ENCODE measurements at regions not wholly inside any gene's neighbourhood (a gene's known extent, or its start where the extent isn't known, plus 50 kb on each side); places are given as distances from the start of the nearest gene placed in this dataset.

DNA sequence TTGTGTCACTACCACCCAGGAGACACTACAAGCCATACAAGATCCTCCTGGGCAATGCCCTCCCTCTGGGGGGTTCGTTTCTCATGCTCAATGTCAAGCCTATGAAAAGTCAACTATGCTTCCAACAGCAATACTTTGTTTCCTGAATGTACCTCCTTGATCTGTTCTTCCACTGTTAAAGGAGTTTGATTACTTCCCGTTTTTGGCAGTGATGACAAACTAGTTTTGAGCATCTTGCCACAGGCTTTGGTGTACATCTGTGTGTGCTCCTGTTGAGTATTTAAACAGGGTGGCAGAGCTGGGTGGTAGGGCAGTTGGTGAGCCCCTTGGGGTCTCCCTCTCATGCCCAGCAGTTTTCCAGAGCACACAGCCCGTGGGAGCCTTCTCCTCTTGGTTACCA is 81.4 kb downstream of the IL12A start:
- Histone ChIP-seq H3K4me3 (ENCODE audit: low read depth, low read length) (no peak overlapping the region), H3K36me3 (ENCODE audit: control insufficient read depth, insufficient read depth, low read length) (no peaks in the 10 kb centered on the region), H3K27me3 (ENCODE audit: control insufficient read depth, insufficient read depth, low read length) (no peaks in the 10 kb centered on the region)
- no peak for DNase-seq (ENCODE audit: low read depth)
- TF ChIP-seq, protein P1, sequence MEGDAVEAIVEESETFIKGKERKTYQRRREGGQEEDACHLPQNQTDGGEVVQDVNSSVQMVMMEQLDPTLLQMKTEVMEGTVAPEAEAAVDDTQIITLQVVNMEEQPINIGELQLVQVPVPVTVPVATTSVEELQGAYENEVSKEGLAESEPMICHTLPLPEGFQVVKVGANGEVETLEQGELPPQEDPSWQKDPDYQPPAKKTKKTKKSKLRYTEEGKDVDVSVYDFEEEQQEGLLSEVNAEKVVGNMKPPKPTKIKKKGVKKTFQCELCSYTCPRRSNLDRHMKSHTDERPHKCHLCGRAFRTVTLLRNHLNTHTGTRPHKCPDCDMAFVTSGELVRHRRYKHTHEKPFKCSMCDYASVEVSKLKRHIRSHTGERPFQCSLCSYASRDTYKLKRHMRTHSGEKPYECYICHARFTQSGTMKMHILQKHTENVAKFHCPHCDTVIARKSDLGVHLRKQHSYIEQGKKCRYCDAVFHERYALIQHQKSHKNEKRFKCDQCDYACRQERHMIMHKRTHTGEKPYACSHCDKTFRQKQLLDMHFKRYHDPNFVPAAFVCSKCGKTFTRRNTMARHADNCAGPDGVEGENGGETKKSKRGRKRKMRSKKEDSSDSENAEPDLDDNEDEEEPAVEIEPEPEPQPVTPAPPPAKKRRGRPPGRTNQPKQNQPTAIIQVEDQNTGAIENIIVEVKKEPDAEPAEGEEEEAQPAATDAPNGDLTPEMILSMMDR (IDR thresholded peaks at IDR 0.05; ENCODE audit: insufficient read depth, low read length, poor library complexity, severe bottlenecking), result no peak

DNA sequence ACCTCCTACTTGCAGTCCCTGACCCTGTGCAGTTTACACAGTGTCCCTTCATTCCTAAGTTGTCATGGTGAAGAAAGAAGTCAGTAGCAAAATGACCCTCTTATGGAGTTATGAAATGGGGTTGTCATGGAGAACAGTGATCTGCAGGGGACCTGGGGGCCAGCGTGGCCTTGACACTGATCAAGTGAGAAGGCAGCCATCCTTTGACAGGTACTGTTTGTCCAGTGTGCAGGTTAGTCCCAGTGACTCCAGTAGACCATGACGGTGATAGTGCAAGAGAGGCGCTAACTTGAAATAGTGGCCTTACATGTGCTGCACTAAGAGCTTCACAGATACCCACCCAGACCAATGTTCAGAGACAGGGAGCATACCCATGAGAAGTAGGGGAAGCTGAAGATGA is 87.9 kb downstream of the IL12A start:
- H3K4me3 ChIP-seq (ENCODE audit: low read depth, low read length), result no peak overlapping the region
- TF ChIP-seq, protein P1 (IDR thresholded peaks at IDR 0.05; ENCODE audit: insufficient read depth, low read length, poor library complexity, severe bottlenecking), result no peak
- H3K27me3 ChIP-seq (ENCODE audit: control insufficient read depth, insufficient read depth, low read length), result no peaks in the 10 kb centered on the region
- DNase-seq (ENCODE audit: low read depth), result no peak
- no peaks in the 10 kb centered on the region for H3K36me3 ChIP-seq (ENCODE audit: control insufficient read depth, insufficient read depth, low read length)

DNA sequence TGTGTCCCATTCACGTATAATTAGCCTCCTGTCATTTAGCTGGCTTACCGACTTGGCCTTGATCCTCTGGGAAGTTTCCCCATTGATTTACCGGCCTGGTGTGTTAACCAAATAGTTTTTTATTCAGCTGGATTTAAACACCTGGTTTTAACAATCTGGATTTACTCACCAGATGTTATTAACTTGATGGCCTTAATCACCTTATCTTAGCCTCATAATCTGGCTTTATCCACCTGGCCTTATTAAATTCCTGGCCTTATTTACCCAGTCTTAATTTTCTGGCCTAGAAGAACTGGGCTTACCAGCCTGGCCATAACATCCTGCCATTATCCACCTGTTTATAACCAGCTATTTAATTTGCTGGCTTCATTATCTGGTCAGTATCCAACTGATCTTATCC is 89.9 kb downstream of the IL12A start:
- H3K4me3 ChIP-seq (ENCODE audit: low read depth, low read length), result no peak overlapping the region
- TF ChIP-seq, protein P1 (IDR thresholded peaks at IDR 0.05; ENCODE audit: insufficient read depth, low read length, poor library complexity, severe bottlenecking), result no peak

DNA sequence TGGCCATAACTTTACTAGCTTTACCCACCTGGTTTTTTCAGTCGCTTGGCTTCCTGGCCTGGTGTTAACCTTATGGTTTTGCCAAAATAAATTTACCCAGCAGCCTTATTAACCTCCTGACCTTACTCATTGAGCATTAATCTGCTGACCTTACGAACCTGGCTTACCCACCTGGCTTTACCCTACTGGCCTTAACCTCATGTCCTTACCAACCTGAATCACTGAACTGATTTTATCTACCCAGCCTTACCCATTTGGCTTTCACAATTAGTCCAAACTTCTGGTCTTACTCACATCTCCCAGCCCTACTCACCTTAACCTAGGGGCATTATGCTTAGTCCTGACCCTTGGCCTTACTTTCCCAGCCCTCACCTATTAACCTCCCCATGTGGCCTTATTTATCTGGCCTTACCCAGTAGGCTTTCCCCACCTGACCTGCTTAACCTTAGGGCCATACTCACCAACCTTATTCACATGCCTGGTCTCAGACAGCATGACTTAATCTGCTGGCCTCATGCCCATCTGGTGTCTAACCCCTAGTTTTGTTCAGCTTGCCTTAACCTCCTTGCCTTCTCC is 93.4 kb downstream of the IL12A start:
- no peak for DNase-seq (ENCODE audit: low read depth)
- TF ChIP-seq, protein P1 (IDR thresholded peaks at IDR 0.05; ENCODE audit: insufficient read depth, low read length, poor library complexity, severe bottlenecking), result no peak
- H3K27me3 ChIP-seq (ENCODE audit: control insufficient read depth, insufficient read depth, low read length), result no peaks in the 10 kb centered on the region

More for the DNA sequence above, 89.9 kb downstream of the IL12A start:
- no peak for DNase-seq (ENCODE audit: low read depth)
- no peaks in the 10 kb centered on the region for H3K36me3 ChIP-seq (ENCODE audit: control insufficient read depth, insufficient read depth, low read length)
- no peaks in the 10 kb centered on the region for H3K27me3 ChIP-seq (ENCODE audit: control insufficient read depth, insufficient read depth, low read length)

DNA sequence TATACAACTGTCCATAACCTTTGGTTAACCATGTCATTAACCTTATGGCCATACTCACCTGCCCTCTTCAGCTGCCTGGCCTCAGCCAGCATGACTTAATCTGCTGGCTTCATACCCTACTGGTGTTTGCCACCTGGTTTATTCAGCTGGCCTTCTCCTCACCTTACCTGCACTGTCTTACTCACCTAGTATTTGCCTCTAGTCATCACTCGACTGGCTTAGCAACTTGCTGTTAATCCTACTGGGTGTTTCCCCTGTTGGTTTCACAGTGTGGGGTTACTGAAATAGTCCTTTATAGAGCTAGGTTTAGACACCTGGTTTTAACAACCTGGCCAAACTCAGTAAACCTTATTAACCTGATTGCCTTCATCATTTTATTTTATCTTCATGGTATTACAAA is 96.4 kb downstream of the IL12A start:
- no peak overlapping the region for H3K4me3 ChIP-seq (ENCODE audit: low read depth, low read length)
- no peaks in the 10 kb centered on the region for H3K27me3 ChIP-seq (ENCODE audit: control insufficient read depth, insufficient read depth, low read length)
- DNase-seq (ENCODE audit: low read depth), result no peak
- no peaks in the 10 kb centered on the region for H3K36me3 ChIP-seq (ENCODE audit: control insufficient read depth, insufficient read depth, low read length)
- TF ChIP-seq, protein P1 (IDR thresholded peaks at IDR 0.05; ENCODE audit: insufficient read depth, low read length, poor library complexity, severe bottlenecking), result no peak

More for the DNA sequence above, 93.4 kb downstream of the IL12A start:
- Histone ChIP-seq H3K36me3 (ENCODE audit: control insufficient read depth, insufficient read depth, low read length) (no peaks in the 10 kb centered on the region), H3K4me3 (ENCODE audit: low read depth, low read length) (no peak overlapping the region)

DNA sequence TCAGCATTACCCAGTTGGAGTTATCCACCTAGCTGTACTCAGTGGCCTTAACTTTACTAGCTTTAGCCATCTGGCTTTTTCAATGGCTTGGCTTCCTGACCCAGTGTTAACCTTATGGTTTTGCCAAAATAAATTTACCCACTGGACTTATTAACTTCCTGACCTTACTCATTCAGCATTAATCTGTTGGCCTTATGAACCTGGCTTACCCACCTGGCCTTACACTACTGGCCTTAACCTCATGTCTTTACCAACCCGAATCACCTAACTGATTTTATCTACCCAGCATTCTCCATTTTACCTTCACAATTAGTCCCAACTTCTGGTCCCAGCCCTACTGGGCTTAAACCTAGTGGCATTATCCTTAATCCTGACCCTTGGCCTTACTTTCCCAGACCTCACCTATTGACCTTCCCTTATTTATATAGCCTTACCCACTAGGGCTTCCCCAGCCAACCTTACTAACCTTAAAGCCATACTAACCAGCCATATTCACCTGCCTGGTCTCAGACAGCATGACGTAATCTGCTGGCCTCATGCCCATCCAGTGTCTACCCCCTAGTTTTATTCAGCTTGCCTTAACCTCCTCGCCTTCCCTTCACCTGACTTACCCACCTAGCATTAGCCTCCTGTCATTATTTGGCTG is 100.0 kb downstream of the IL12A start:
- Histone ChIP-seq H3K4me3 (ENCODE audit: low read depth, low read length) (no peak overlapping the region), H3K36me3 (ENCODE audit: control insufficient read depth, insufficient read depth, low read length) (no peaks in the 10 kb centered on the region), H3K27me3 (ENCODE audit: control insufficient read depth, insufficient read depth, low read length) (no peaks in the 10 kb centered on the region)
- no peak for DNase-seq (ENCODE audit: low read depth)
- TF ChIP-seq, protein P1 (IDR thresholded peaks at IDR 0.05; ENCODE audit: insufficient read depth, low read length, poor library complexity, severe bottlenecking), result no peak
